MM.1S (cell line): ENCODE measurements at regions not wholly inside any gene's neighbourhood (a gene's known extent, or its start where the extent isn't known, plus 50 kb on each side); places are given as distances from the start of the nearest gene placed in this dataset.
A peak's percentile ranks its signal among the peaks of the same experiment; 100 is the strongest.
"Not testable (repeated sequence)": the region's sequence is repeated elsewhere in the genome, so short reads cannot be mapped to it uniquely, and the experiment has no call there.

ENCODE experiments used
- DNase-seq: peaks from one replicate; pipeline ENCODE4 v3.0.0-alpha.2; 2015
- H2AFZ ChIP-seq: fragments of 300-600 bp; sonication (generic); 2 replicates; pipeline ENCODE4 v1.6.0; 2016; ENCODE audit warnings: antibody characterized with exemption, low read length
- H3F3A ChIP-seq: fragments of 300-600 bp; sonication (generic); 2 replicates; pipeline ENCODE4 v1.6.1; 2016; ENCODE audit warnings: mild to moderate bottlenecking, antibody characterized with exemption, low read length, moderate library complexity, mixed read lengths; ENCODE audit not compliant: insufficient read depth
- H3K27ac ChIP-seq: fragments of 300-600 bp; sonication (generic); 2 replicates; pipeline ENCODE4 v1.5.1; 2016; ENCODE audit warnings: mild to moderate bottlenecking, low read length
- H3K27me3 ChIP-seq: fragments of 300-600 bp; sonication (generic); replicated peaks from 2 replicates; pipeline ENCODE4 v1.6.0; 2016; ENCODE audit warnings: low read length; ENCODE audit not compliant: insufficient read depth
- H3K36me3 ChIP-seq: fragments of 300-600 bp; sonication (generic); replicated peaks from 2 replicates; pipeline ENCODE4 v1.6.1; 2016; ENCODE audit warnings: mild to moderate bottlenecking, low read length, mixed read lengths; ENCODE audit not compliant: insufficient read depth
- H3K4me1 ChIP-seq: fragments of 300-600 bp; sonication (generic); 2 replicates; pipeline ENCODE4 v1.6.1; 2016; ENCODE audit warnings: low read length, mixed read lengths
- H3K4me2 ChIP-seq: fragments of 300-600 bp; sonication (generic); 2 replicates; pipeline ENCODE4 v1.6.0; 2016; ENCODE audit warnings: low read depth, low read length
- H3K4me3 ChIP-seq: fragments of 300-600 bp; sonication (generic); 2 replicates; pipeline ENCODE4 v1.5.1; 2016; ENCODE audit warnings: low read length, mixed read lengths
- H3K79me2 ChIP-seq: fragments of 300-600 bp; sonication (generic); 2 replicates; pipeline ENCODE4 v1.6.1; 2016; ENCODE audit warnings: mixed run types, low read length, mixed read lengths
- H3K9ac ChIP-seq: fragments of 300-600 bp; sonication (generic); 2 replicates; pipeline ENCODE4 v1.6.1; 2016; ENCODE audit warnings: low read length, mixed read lengths
- H3K9me2 ChIP-seq: fragments of 300-600 bp; sonication (generic); replicated peaks from 2 replicates; pipeline ENCODE4 v1.6.1; 2016; ENCODE audit warnings: mild to moderate bottlenecking, low read length, mixed read lengths; ENCODE audit not compliant: insufficient read depth
- H3K9me3 ChIP-seq: fragments of 300-600 bp; sonication (generic); replicated peaks from 2 replicates; pipeline ENCODE4 v1.6.1; 2016; ENCODE audit warnings: mild to moderate bottlenecking, low read length, mixed read lengths; ENCODE audit not compliant: insufficient read depth
- H4K20me1 ChIP-seq: fragments of 300-600 bp; sonication (generic); 2 replicates; pipeline ENCODE4 v1.6.1; 2016; ENCODE audit warnings: mild to moderate bottlenecking, low read length, moderate library complexity, mixed read lengths; ENCODE audit not compliant: insufficient read depth
- EZH2 ChIP-seq: fragments of 300-600 bp; sonication (generic); optimal IDR thresholded peaks from 2 replicates; pipeline ENCODE3; 2017; ENCODE audit warnings: low read depth, mild to moderate bottlenecking, antibody characterized with exemption, low read length, mixed read lengths
- EZH2phosphoT487 ChIP-seq: fragments of 300-600 bp; sonication (generic); IDR thresholded peaks from 2 replicates; pipeline ENCODE4 v1.6.1; 2018; ENCODE audit warnings: antibody characterized with exemption, low read length
- TF ChIP-seq, protein P1 (sequence below): fragments of 300-600 bp; sonication (generic); IDR thresholded peaks from 2 replicates; pipeline ENCODE4 v1.5.1; 2016; ENCODE audit warnings: antibody characterized with exemption, low read length, mixed read lengths

DNA sequence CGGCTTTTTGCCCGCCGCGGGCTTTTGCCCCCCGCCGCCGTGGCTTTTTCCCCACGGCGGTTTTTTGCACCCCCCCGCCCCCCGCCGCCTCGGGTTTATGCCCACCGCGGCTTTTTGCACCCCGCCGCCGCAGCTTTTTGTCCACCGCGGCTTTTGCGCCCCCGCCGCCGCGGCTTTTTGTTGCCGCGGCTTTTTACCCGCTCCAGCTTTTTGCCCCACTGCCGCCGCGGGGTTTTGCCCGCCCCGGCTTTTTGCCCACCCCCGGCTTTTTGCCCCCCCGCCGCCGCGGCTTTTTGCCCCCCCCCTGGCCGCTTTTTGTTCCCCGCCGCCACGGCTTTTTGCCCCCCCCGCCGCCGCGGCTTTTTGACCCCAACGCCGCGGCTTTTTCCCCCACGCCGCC is 2785.8 kb downstream of the RPIA start:
- not testable (repeated sequence) for DNase-seq, H3K79me2 ChIP-seq, H3K4me3 ChIP-seq, H3F3A ChIP-seq, H2AFZ ChIP-seq, H3K27ac ChIP-seq, H3K4me1 ChIP-seq, H4K20me1 ChIP-seq, H3K9me2 ChIP-seq, H3K9me3 ChIP-seq, H3K9ac ChIP-seq, H3K4me2 ChIP-seq, H3K36me3 ChIP-seq
- peaks cover 10% of the 10 kb centered on the region for H3K27me3 ChIP-seq

DNA sequence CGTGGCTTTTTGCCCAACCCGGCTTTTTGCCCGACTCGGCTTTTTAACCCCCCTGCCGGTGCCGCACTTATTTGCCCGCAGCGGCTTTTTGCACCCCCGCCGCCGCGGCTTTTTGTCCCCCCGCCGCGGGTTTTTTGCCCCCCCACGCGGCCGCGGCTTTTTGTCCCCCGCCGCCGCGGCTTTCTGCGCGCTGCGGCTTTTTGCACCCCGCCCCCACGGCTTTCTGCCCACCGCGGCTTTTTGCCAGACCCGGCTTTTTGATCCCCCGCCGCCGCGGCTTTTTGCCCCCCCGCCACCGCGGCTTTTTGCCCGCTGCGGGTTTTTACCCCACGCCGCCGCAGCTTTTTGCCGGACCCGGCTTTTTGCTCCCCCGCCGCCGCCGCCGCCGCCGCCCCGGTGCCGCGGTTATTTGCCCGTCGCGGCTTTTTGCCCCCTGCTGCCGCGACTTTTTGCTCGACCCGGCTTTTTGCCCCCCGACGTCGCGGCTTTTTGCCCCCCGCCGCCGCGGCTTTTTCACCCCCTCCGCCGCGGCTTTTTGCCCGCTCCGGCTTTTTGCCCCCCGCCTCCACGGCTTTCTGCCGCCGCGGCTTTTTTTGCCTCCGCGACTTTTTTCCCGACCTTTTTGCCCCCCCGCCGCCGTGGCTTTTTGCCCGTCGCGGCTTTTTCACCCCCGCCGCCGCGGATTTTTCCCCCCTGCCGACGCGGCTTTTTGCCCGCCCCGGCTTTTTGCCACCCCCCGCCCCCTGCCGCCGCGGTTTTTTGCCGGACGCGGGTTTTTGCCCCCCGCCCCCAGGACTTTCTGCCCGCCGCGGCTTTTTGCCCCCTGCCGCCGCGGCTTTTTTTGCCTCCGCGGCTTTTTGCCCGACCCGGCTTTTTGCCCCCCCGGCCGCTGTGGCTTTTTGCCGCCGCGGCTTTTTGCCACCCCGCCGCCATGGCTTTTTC is 2786.5 kb downstream of the RPIA start:
- H3K36me3 ChIP-seq, result no peaks in the 10 kb centered on the region
- H3K9me2 ChIP-seq, result no peaks in the 10 kb centered on the region
- peaks cover 10% of the 10 kb centered on the region for H3K27me3 ChIP-seq
- no peak overlapping the region for H3K27ac ChIP-seq
- no peaks in the 10 kb centered on the region for H3K4me1 ChIP-seq
- no peaks in the 10 kb centered on the region for H3K79me2 ChIP-seq
- no peak overlapping the region for H3K9ac ChIP-seq
- peak overlapping the region; percentile 67 for H2AFZ ChIP-seq
- peak overlapping the region; percentile 61 for H3K4me3 ChIP-seq
- peak; percentile 98 for TF ChIP-seq EZH2phosphoT487
- TF ChIP-seq, protein P1, sequence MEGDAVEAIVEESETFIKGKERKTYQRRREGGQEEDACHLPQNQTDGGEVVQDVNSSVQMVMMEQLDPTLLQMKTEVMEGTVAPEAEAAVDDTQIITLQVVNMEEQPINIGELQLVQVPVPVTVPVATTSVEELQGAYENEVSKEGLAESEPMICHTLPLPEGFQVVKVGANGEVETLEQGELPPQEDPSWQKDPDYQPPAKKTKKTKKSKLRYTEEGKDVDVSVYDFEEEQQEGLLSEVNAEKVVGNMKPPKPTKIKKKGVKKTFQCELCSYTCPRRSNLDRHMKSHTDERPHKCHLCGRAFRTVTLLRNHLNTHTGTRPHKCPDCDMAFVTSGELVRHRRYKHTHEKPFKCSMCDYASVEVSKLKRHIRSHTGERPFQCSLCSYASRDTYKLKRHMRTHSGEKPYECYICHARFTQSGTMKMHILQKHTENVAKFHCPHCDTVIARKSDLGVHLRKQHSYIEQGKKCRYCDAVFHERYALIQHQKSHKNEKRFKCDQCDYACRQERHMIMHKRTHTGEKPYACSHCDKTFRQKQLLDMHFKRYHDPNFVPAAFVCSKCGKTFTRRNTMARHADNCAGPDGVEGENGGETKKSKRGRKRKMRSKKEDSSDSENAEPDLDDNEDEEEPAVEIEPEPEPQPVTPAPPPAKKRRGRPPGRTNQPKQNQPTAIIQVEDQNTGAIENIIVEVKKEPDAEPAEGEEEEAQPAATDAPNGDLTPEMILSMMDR, result no peak
- peak; percentile 100 for TF ChIP-seq EZH2
- H3F3A ChIP-seq, result peaks cover 4% of the 10 kb centered on the region; the same call in 1 of the 2 replicates
- H3K4me2 ChIP-seq, result peak overlapping the region; percentile 77; the same call in 1 of the 2 replicates
- no peaks in the 10 kb centered on the region for H3K9me3 ChIP-seq
- H4K20me1 ChIP-seq, result no peaks in the 10 kb centered on the region
- DNase-seq, result no peak

DNA sequence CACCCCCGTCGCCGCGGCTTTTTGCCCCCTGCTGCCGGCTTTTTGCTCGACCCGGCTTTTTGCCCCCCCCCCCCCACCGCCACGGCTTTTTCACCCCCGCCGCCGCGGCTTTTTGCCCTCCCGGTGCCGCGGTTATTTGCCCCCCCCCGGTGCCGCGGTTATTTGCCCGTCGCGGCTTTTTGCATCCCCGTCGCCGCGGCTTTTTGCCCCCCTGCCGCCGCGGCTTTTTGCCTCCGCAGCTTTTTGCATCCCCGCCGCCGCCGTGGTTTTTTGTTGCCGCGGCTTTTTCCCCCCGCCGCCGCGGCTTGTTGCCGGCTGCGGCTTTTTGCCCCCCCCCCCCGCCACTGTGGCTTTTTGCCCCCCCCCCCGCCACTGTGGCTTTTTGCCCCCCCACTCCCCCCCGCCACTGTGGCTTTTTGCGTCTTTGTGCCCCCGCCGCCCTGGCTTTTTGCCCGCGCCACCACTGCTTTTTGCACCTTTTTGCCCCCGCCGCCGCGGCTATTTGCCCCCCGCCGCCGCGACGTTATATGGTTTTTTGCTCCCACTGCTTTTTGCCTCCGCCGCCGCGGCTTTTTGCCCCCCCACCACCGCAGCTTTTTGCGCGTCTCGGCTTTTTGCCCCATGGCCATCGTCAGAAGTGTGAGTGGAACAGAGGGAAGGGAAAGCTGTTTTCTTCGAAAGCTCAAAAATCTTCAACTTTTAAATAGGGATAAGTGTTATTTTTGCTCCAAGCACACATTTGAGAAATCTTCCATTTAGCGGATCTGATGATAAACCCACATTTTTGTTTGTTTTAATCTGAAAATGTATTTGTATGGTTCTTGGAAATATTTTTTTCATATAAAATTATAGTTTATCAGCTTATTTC is 2787.6 kb downstream of the RPIA start:
- H3K4me3 ChIP-seq, result peak overlapping the region; percentile 61

DNA sequence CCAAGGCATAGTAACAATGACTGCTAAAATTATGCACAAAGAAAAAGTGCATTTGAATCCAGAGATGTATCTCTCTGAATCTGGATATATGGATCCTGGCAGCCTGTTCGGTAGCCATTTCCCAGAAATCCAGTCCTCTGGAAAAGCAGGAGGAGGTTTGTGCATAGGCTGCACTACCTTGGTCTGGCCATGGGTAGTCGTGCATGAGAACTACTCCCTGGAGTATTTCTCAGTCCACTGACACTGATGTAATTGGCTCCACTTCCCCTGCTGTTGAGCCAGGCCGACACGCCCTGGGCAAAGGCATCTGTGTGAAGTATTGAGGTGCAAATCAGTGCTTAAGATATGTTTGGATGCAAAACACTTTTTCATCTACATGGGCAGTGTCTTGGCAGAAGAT is 2793.8 kb downstream of the RPIA start:
- H3K36me3 ChIP-seq, H3K4me3 ChIP-seq, H3K9ac ChIP-seq, H3K9me3 ChIP-seq, H3K27me3 ChIP-seq, H3K4me1 ChIP-seq, DNase-seq, H2AFZ ChIP-seq, H3K79me2 ChIP-seq, H4K20me1 ChIP-seq, H3K27ac ChIP-seq, H3K4me2 ChIP-seq, H3K9me2 ChIP-seq, H3F3A ChIP-seq: not testable (repeated sequence)

More for the DNA sequence above, 2787.6 kb downstream of the RPIA start:
- not testable (repeated sequence) for H3K9ac ChIP-seq, H3K9me2 ChIP-seq, H3K79me2 ChIP-seq, H3F3A ChIP-seq, H2AFZ ChIP-seq, H3K9me3 ChIP-seq, H3K27ac ChIP-seq, H3K36me3 ChIP-seq, H4K20me1 ChIP-seq, H3K4me1 ChIP-seq
- peak; percentile 27 for DNase-seq
- peaks cover 10% of the 10 kb centered on the region for H3K27me3 ChIP-seq
- peak overlapping the region; percentile 77; the same call in 1 of the 2 replicates for H3K4me2 ChIP-seq

DNA sequence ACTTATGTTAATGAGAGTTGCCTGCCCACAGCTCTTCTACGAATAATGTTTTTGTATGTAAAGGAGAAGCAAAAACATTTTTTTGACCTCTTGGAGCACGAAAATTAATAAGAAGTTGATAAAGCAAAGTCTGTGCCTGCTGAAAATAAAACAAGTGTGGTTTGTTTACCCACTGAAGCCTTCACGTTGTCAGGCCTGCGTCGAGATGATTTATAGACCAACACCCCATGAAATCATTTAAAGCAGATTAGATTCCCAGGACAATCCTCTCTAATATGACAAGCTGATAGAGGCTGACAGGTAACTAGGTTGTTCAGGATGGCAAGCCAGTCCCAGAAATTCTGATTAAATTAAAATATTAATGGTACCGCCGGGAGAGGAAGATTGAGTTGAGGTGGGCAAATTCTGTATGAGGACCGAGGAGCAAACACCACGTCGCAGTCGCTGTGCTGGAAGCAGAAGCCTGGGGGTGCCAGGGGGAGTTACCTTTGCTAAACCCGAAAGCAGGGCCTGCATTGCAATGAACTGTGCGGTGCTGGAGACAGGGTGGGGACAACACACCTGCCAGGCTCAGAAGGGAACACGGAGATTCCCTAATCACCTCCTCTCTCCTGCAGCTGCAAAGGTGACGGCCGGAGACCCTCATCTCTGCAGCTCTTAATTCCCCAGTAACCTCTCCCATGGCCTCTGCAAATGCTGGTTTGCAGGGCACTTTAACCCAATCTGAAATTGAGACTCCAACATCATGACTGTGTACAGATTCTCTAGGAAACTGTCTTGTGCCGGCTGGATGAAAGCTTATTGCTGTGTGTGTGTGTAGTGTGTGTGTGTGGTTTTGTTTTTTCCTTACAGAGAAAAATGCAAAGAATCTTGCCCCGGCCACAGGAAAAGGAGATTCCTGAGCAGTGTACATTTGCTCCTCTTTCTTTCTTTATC is 2805.9 kb downstream of the RPIA start:
- not testable (repeated sequence) for H3K9ac ChIP-seq, H3K36me3 ChIP-seq, H2AFZ ChIP-seq, H3K27ac ChIP-seq, H3K27me3 ChIP-seq, H3K9me3 ChIP-seq, H4K20me1 ChIP-seq, H3K79me2 ChIP-seq, H3K4me3 ChIP-seq, H3F3A ChIP-seq, H3K9me2 ChIP-seq, DNase-seq, H3K4me2 ChIP-seq, H3K4me1 ChIP-seq

- not testable (repeated sequence) for H4K20me1 ChIP-seq, H3F3A ChIP-seq, H3K27me3 ChIP-seq, H3K4me1 ChIP-seq, H2AFZ ChIP-seq, H3K4me3 ChIP-seq, H3K9ac ChIP-seq, H3K9me2 ChIP-seq, H3K79me2 ChIP-seq, H3K36me3 ChIP-seq, H3K4me2 ChIP-seq, H3K9me3 ChIP-seq, H3K27ac ChIP-seq, DNase-seq
Observed at GRCh38 chr2:91498065-91498449, 2806.6 kb downstream of the RPIA start.
